Fibroblast of the aortic adventitia (primary cell): ENCODE measurements at regions not wholly inside any gene's neighbourhood (a gene's known extent, or its start where the extent isn't known, plus 50 kb on each side); places are given as distances from the start of the nearest gene placed in this dataset.

Experiments used
- DNase-seq: peaks from one replicate; pipeline ENCODE4 v3.0.0-alpha.2; 2010; ENCODE audit warnings: low read depth
- H3K4me3 ChIP-seq: 2 replicates; pipeline ENCODE4 v1.5.1; 2011; ENCODE audit warnings: low read depth, mild to moderate bottlenecking, control low read depth, low read length, moderate library complexity
- CTCF ChIP-seq: IDR thresholded peaks from 2 replicates; pipeline ENCODE4 v1.5.1; 2011; ENCODE audit warnings: mild to moderate bottlenecking, low read length, control low read depth, inconsistent platforms; ENCODE audit not compliant: insufficient read depth

GRCh38 chr2:53519918-53520841 lies 247.4 kb upstream of the CHAC2 start:
- DNase-seq = no peak
- TF ChIP-seq CTCF = no peak
- H3K4me3 ChIP-seq = no peak overlapping the region

GRCh38 chr2:53517406-53517805 lies 250.2 kb upstream of the CHAC2 start:
- no peak overlapping the region for H3K4me3 ChIP-seq
- no peak for DNase-seq
- no peak for TF ChIP-seq CTCF

- no peak overlapping the region for H3K4me3 ChIP-seq
- DNase-seq = no peak
- no peak for TF ChIP-seq CTCF
Observed at GRCh38 chr2:53516650-53517049, 251.0 kb upstream of the CHAC2 start.

GRCh38 chr2:53515435-53516332 lies 251.9 kb upstream of the CHAC2 start:
- no peak for TF ChIP-seq CTCF
- H3K4me3 ChIP-seq = no peak overlapping the region
- peak; percentile 11 for DNase-seq

GRCh38 chr2:53513167-53513666 lies 254.4 kb upstream of the CHAC2 start:
- H3K4me3 ChIP-seq = no peak overlapping the region
- no peak for DNase-seq
- TF ChIP-seq CTCF = no peak

GRCh38 chr2:53512071-53512826 lies 255.4 kb upstream of the CHAC2 start:
- H3K4me3 ChIP-seq = no peak overlapping the region
- DNase-seq = peak; percentile 48
- no peak for TF ChIP-seq CTCF
